LNCaP clone FGC (cell line): ENCODE measurements at regions not wholly inside any gene's neighbourhood (a gene's known extent, or its start where the extent isn't known, plus 50 kb on each side); places are given as distances from the start of the nearest gene placed in this dataset.

Experiments
- DNase-seq: peaks from one replicate; pipeline ENCODE4 v3.0.0-alpha.2; 2011; ENCODE audit warnings: low read depth
- H3K4me3 ChIP-seq: 2 replicates; pipeline ENCODE4 v1.5.1; 2011; ENCODE audit warnings: mild to moderate bottlenecking, low read depth, low read length, control low read depth
- CTCF ChIP-seq: IDR thresholded peaks from 2 replicates; pipeline ENCODE4 v1.5.1; 2012; ENCODE audit warnings: mild to moderate bottlenecking; ENCODE audit not compliant: control insufficient read depth, insufficient read depth; ENCODE audit errors: extremely low read depth

GRCh38 chr15:62799037-62799436 is 243.5 kb upstream of the TPM1 start:
- no peak overlapping the region for H3K4me3 ChIP-seq
- no peak for TF ChIP-seq CTCF
- no peak for DNase-seq

- DNase-seq = no peak
- no peak for TF ChIP-seq CTCF
- no peak overlapping the region for H3K4me3 ChIP-seq
Observed at GRCh38 chr15:62799919-62800318, 242.6 kb upstream of the TPM1 start.

- TF ChIP-seq CTCF = no peak
- DNase-seq = no peak
- no peak overlapping the region for H3K4me3 ChIP-seq
Observed at GRCh38 chr15:62802612-62803011, 239.9 kb upstream of the TPM1 start.

GRCh38 chr15:62803856-62804400 is 238.6 kb upstream of the TPM1 start:
- TF ChIP-seq CTCF = no peak
- no peak for DNase-seq
- no peak overlapping the region for H3K4me3 ChIP-seq

- DNase-seq = no peak
- H3K4me3 ChIP-seq = no peak overlapping the region
- TF ChIP-seq CTCF = no peak
Observed at GRCh38 chr15:62805502-62805901, 237.0 kb upstream of the TPM1 start.

- no peak for TF ChIP-seq CTCF
- H3K4me3 ChIP-seq = no peak overlapping the region
- DNase-seq = no peak
Observed at GRCh38 chr15:62807539-62808130, 234.9 kb upstream of the TPM1 start.
